Effector memory CD4-positive, alpha-beta T cell (primary cell): ENCODE measurements at regions not wholly inside any gene's neighbourhood (a gene's known extent, or its start where the extent isn't known, plus 50 kb on each side); places are given as distances from the start of the nearest gene placed in this dataset.

Source experiments
- DNase-seq, 3 donors: peaks; one replicate each; pipeline ENCODE4 v3.0.0-alpha.2; 2020
- H3K27ac ChIP-seq: 2 replicates; pipeline ENCODE4 v1.7.0; 2013; ENCODE audit warnings: mild to moderate bottlenecking, low read length, moderate library complexity; ENCODE audit not compliant: insufficient read depth, poor library complexity, severe bottlenecking
- H3K27me3 ChIP-seq: replicated peaks from 2 replicates; pipeline ENCODE4 v1.7.0; 2013; ENCODE audit warnings: mild to moderate bottlenecking, low read length; ENCODE audit not compliant: insufficient read depth, control insufficient read depth, poor library complexity, severe bottlenecking
- H3K36me3 ChIP-seq: 2 replicates; pipeline ENCODE4 v1.7.0; 2013; ENCODE audit warnings: mild to moderate bottlenecking, low read length, moderate library complexity; ENCODE audit not compliant: control insufficient read depth, insufficient read depth
- H3K4me1 ChIP-seq: 2 replicates; pipeline ENCODE4 v1.7.0; 2013; ENCODE audit warnings: low read length, mild to moderate bottlenecking; ENCODE audit not compliant: control insufficient read depth, insufficient read depth, poor library complexity, severe bottlenecking
- H3K4me3 ChIP-seq: 2 replicates; pipeline ENCODE4 v1.7.0; 2013; ENCODE audit warnings: low read length, low read depth, mild to moderate bottlenecking; ENCODE audit not compliant: insufficient read depth, poor library complexity, severe bottlenecking
- H3K9me3 ChIP-seq: 2 replicates; pipeline ENCODE4 v1.7.0; 2013; ENCODE audit warnings: mild to moderate bottlenecking, low read length, moderate library complexity; ENCODE audit not compliant: control insufficient read depth

DNA sequence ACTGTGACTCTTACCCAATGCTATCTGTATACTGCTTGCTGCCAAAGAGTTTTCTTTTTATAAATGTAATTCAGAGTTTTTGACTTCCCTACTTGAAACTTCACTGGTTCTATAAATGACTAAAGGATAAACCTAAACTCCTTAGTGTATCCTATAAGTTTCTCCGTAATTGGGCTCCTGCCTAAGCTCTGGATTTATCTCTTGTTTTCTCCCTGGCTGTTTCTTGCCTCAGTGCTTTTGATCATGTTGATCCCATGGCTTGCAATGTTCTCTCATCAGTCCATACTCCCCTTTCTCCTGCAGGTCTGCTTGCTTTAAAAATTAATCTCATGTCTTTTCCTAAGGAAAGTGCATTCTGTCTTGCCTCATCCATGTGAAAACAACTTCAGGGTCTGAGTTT lies 1543.1 kb upstream of the IGFBP7 start:
- no peak for DNase-seq
- Histone ChIP-seq H3K27ac (no peak overlapping the region), H3K9me3 (no peaks in the 10 kb centered on the region), H3K4me3 (no peak overlapping the region), H3K36me3 (no peaks in the 10 kb centered on the region), H3K4me1 (no peaks in the 10 kb centered on the region), H3K27me3 (no peaks in the 10 kb centered on the region)

GRCh38 chr4:58649226-58649625 lies 1539.0 kb upstream of the IGFBP7 start:
- Histone ChIP-seq H3K4me1 (no peaks in the 10 kb centered on the region), H3K9me3 (no peaks in the 10 kb centered on the region), H3K4me3 (no peak overlapping the region), H3K36me3 (no peaks in the 10 kb centered on the region), H3K27ac (no peak overlapping the region), H3K27me3 (no peaks in the 10 kb centered on the region)
- no peak for DNase-seq

DNA sequence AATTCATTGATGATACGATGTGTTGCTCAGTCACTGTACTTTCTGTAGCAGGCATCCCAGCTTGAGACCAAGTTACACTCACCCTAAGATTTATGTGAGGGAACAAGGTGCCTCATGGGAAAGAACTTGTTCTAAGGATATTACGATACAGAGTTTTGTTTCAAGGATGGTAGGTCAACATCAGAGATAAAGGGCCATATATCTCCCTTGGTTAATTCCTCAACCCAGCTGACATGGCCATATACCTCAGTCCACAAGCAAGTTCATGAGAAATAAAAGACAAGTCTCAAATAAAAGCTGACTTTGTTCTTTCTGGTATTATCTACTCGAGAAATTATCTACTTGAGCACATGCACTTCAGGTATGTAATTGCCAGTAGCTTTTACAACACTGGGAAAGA lies 1535.9 kb upstream of the IGFBP7 start:
- no peak for DNase-seq
- Histone ChIP-seq H3K4me3 (no peak overlapping the region), H3K27ac (no peak overlapping the region), H3K36me3 (no peaks in the 10 kb centered on the region), H3K4me1 (no peaks in the 10 kb centered on the region), H3K9me3 (no peaks in the 10 kb centered on the region), H3K27me3 (no peaks in the 10 kb centered on the region)

GRCh38 chr4:58644549-58644948 lies 1534.4 kb upstream of the IGFBP7 start:
- DNase-seq: no peak
- H3K4me3 ChIP-seq: no peak overlapping the region
- no peak overlapping the region for H3K27ac ChIP-seq
- H3K27me3 ChIP-seq: no peaks in the 10 kb centered on the region
- H3K4me1 ChIP-seq: no peaks in the 10 kb centered on the region
- H3K36me3 ChIP-seq: no peaks in the 10 kb centered on the region
- H3K9me3 ChIP-seq: no peaks in the 10 kb centered on the region

DNA sequence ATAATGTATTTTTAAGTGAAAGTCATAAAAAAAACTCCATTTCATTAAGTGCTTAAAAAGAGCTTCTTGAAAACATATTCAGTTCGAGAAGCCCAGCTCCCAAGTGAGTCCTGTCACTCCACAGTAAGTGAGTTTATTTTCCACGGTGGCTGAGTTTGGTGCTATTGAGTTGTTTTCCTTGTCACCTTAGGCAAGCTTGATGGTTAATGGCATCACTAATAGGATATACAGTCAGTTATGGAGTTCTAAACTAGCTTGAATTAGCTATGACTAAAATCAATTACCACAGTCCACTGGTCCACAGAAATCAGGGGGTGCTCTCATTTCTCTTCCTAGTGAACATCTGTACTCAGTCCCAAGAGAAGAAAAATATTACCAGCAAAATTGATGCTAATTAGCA lies 1526.2 kb upstream of the IGFBP7 start:
- H3K4me3 ChIP-seq: no peak overlapping the region
- no peaks in the 10 kb centered on the region for H3K27me3 ChIP-seq
- no peak for DNase-seq
- H3K4me1 ChIP-seq: no peaks in the 10 kb centered on the region
- no peaks in the 10 kb centered on the region for H3K36me3 ChIP-seq
- no peak overlapping the region for H3K27ac ChIP-seq
- peaks cover 3% of the 10 kb centered on the region for H3K9me3 ChIP-seq

GRCh38 chr4:58617226-58617625 lies 1507.0 kb upstream of the IGFBP7 start:
- no peak for DNase-seq
- no peaks in the 10 kb centered on the region for H3K36me3 ChIP-seq
- H3K9me3 ChIP-seq: no peaks in the 10 kb centered on the region
- H3K27ac ChIP-seq: no peak overlapping the region
- H3K4me3 ChIP-seq: no peak overlapping the region
- no peaks in the 10 kb centered on the region for H3K4me1 ChIP-seq
- no peaks in the 10 kb centered on the region for H3K27me3 ChIP-seq

DNA sequence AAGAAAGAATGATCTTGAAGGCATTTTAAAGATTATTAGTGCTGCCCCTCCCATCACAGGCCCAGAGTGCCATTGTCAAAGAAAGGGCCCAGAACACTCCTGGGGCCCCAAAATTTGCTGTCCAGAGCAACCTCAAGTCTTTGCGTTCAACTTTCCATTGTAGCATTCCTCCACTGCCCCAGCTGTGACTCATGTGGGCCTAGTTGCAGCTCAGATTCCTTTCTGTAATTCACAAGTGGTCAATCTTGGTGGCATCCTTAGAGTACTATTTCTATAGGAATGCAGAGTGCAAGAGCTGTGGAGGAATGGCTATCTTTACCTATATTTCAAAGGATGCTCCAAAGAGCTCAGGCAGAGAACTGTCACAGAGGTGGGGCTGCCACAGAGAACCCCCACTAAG lies 1500.8 kb upstream of the IGFBP7 start:
- Histone ChIP-seq H3K27ac (no peak overlapping the region), H3K4me1 (no peaks in the 10 kb centered on the region), H3K4me3 (no peak overlapping the region), H3K9me3 (no peaks in the 10 kb centered on the region), H3K27me3 (no peaks in the 10 kb centered on the region), H3K36me3 (no peaks in the 10 kb centered on the region)
- DNase-seq: no peak

DNA sequence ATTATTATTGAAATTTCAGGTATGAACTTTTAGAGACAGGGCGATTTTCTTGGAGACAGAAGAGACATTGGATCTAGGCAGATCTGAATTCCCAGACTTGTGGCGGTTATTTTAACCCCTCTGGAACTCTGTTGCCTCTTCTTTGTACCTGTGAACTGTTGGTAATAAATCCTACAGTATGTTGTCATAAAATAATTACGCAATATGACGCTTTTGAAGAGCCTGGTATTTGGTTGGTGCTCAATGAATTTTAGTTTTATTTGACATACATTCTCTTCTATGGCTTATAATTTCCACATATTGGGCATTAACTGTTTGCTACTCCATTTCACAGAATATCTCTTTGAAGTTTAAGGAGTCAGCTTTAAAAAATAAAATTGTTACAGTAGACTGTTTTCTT lies 1496.1 kb upstream of the IGFBP7 start:
- no peaks in the 10 kb centered on the region for H3K4me1 ChIP-seq
- no peak overlapping the region for H3K4me3 ChIP-seq
- H3K27ac ChIP-seq: no peak overlapping the region
- no peak for DNase-seq
- H3K9me3 ChIP-seq: no peaks in the 10 kb centered on the region
- H3K36me3 ChIP-seq: no peaks in the 10 kb centered on the region
- H3K27me3 ChIP-seq: no peaks in the 10 kb centered on the region

DNA sequence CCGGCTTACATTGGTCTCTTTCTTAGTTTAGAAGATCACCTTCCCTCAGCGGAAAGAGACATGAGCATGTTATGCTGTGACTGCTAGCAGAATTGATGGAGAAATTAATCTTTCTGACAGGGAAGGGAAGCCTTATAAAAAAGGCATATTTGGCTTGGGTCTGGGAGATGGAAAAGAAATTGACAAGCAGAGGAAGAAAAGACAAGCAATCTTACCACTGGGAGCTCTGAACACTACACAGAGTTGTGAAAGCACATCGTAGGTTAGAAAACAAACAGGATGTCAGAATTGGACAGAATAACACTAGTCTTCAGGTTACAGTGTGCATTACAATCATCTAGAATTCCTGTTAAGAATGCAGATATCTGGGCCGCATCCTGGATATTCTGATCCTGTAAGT lies 1493.8 kb upstream of the IGFBP7 start:
- no peaks in the 10 kb centered on the region for H3K4me1 ChIP-seq
- no peaks in the 10 kb centered on the region for H3K9me3 ChIP-seq
- no peak for DNase-seq
- H3K36me3 ChIP-seq: no peaks in the 10 kb centered on the region
- no peaks in the 10 kb centered on the region for H3K27me3 ChIP-seq
- H3K4me3 ChIP-seq: no peak overlapping the region
- no peak overlapping the region for H3K27ac ChIP-seq

GRCh38 chr4:58602731-58603359 lies 1492.7 kb upstream of the IGFBP7 start:
- Histone ChIP-seq H3K9me3 (no peaks in the 10 kb centered on the region), H3K27me3 (no peaks in the 10 kb centered on the region), H3K27ac (no peak overlapping the region), H3K36me3 (no peaks in the 10 kb centered on the region), H3K4me3 (no peak overlapping the region), H3K4me1 (no peaks in the 10 kb centered on the region)
- DNase-seq: no peak
